Inferior parietal cortex (tissue), 1 donor: ENCODE measurements at regions not wholly inside any gene's neighbourhood (a gene's known extent, or its start where the extent isn't known, plus 50 kb on each side); places are given as distances from the start of the nearest gene placed in this dataset.
"Not testable (repeated sequence)": the region's sequence is repeated elsewhere in the genome, so short reads cannot be mapped to it uniquely, and the experiment has no call there.

Source experiments
- DNase-seq: peaks from one replicate; pipeline ENCODE4 v3.0.0-alpha.2; 2016; ENCODE audit errors: extremely low spot score

DNA sequence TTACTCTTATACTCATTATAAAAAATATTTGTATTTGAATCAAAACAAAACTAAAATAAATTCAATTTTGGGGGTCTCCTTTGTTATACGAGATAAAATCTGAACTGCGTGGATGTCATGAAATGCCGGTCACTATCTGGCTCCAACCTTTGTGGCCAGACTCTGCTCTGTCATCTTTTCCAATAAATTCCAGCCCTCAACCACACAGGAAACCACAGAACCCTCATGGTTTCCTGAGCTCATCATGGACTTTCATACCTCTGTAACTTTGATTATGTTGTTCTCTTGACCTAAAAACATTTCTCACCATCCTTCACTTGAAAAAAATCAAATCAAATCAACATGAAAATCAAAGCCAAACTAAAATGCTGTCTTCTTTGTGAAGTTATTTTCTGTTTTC lies 724.7 kb downstream of the METTL4 start:
- no peak for DNase-seq

DNA sequence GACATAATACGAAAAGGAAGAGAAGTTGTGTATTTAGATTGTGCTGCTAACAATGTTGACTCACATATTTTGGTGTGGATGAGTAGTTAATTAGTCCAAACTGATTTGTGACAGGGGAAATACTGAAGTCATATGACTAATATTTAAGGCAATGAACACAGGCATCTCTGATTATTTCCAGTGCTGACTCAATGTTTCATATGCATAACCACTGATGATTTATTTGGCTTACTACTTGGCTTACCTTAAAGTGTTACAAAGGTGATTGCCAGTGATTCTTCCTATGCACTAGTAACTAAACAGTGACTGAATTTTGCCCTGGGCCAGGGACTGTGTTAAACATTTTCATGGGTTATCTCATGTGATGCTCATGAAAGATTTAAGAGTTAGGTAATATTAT lies 722.6 kb downstream of the METTL4 start:
- no peak for DNase-seq

DNA sequence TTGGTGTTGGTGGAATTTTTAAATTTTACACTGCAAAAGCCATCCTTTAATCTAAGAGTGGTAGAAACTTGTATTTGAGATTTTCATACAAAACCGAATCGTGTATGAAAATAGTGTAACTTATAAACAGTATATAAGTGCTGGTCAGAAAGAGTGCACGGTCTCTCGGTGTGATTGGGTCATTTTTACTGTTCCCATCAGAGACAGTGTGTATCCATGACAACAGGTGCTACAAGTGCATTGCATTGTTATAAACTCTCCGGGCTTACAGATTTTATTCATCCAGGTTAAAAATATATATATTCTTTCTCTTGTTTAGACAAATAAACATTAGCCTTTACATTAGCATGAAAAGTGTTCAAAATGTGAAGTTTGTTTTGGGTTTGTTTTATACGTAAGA lies 721.9 kb downstream of the METTL4 start:
- no peak for DNase-seq

DNA sequence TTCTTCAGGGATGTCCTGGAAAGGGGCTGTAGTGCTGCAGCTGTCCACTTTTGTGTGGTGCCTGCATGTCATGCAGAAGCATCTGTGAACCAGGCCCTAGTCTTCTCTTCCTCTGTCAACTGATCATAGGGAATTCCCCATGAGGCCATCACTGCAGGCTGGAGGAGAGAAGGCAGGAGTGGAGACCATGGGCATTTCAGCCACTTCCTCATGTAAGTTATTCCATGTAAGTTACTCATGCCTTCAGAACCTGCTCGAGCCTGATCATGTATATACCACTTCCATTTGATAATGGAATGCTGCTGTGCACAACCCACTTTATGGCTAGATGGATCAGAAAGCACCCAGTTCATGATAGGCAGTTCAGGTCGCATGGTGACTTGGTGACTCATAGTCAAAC lies 714.0 kb downstream of the METTL4 start:
- not testable (repeated sequence) for DNase-seq

DNA sequence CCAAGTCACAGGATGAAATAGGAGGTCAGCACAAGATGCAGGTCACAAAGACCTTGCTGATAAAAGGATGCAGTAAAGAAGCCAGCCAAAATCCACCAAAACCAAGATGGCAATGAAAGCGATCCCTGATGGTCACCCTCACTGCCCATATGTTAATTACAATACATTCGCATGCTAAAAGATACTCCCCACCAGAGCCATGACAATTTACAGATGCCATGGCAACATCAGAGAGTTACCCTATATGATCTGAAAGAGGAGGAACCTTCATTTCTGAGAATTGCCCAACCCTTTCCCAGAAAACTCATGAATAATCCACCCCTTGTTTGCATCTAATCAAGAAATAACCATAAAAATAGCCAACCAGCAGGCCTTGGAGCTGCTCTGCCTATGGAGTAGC lies 709.8 kb downstream of the METTL4 start:
- DNase-seq = no peak

DNA sequence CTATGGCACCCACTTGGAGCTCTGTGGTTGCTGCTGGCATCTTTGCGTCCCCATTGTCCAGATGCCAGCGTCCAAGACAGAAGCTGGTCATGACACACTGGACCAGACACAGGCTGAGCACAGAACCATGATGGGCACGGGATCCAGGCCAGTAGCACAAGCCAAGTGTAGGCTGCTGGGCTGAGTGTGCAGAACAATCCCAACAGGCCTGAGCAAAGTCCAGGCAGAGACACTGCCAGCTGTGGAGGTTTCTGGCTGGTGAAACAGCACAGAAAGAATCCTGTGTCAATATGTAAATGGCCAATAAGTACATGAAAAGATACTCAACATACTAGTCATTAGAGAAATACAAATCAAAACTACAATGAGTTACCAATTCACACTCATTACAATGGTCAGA lies 705.4 kb downstream of the METTL4 start:
- DNase-seq = no peak

DNA sequence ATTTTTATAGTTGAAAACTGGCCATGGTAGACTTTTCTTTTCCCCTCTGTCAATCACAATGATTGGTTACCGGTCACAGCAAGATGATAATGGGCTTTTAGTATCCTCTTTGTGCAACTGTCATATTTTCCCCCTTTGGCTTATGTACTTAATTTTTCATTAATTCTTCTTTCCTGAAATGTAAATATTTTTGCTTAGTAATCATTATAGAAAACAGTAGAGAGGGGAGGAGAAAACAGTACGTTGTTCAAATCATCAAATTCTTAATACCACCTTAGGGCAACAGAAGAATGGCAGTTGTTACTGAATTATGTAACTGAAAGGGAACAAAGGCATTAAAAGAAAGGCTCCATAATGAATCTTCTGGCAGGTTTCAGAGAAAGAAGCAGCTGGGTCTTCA lies 699.0 kb downstream of the METTL4 start:
- no peak for DNase-seq

DNA sequence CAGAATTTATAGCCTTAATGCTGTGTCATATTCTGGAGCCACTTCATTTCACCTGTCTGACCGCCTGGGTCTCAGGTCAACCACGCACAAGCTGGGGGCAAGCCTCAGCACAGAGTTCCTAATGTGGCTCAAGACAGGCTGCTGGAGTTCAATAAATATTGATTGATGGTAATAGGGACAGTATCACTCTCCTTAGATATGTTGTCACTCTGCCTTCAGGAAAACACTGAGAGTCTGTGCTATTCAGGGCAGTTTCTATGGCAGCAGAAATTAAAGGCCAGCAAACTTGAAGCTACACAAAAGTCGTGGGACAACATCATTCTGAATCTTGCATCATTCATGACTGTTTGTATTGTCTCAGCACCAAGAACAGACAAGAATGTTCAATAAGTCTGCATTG lies 696.1 kb downstream of the METTL4 start:
- DNase-seq = no peak

DNA sequence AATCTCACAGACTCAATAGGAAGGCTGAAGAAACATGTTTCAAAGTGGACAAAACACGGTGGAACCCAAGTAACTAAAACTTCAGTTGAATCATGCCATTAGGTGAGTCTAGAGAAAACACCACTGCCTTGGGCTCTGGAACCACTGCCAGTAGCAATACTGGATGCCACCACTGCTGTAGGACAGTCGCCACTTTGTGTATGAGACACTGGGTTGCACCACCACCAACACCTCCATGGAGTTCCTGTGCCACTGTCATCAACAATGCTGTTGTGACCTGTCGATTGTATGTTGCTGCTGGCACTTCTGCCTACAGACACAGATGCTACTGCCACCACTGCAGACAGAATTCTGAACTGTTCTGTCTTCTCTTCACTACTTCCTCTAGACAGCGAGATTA lies 686.7 kb downstream of the METTL4 start:
- no peak for DNase-seq

DNA sequence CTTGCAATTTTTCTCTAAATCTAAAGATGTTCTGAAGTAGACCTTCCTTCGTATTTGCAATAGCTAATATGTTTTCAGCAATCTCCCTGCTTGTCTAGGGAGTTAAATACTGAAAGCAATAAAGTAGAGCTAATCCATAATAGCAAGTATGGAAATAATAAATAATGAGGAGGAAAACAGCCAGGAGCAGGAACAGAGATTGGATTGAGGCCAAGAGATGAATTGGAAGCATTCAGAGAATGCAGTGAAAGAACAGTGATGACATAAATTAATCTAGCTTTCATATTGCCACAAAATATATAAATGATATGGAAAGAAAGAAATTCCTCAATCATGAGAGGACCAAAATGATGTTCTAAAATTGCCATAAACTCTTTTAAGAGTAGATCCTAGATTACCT lies 679.7 kb downstream of the METTL4 start:
- no peak for DNase-seq

DNA sequence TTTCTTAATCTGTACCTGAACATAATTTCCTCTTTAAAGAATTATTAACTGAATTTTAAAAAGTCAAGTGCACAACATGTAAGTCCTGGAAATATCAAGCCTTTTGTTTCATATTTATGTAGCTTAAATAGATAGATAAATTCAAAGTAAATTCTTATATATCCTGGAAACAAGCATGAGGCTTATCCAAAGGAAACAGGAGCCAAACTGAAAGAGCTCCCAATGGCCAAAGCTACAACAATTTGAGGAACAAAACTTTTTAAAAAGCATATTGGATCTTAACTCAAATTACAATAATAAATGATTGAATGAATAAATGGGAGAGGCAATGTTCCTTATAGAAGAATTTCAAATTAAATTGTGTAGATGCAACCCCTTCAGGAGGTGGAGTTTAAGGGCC lies 679.1 kb downstream of the METTL4 start:
- no peak for DNase-seq

DNA sequence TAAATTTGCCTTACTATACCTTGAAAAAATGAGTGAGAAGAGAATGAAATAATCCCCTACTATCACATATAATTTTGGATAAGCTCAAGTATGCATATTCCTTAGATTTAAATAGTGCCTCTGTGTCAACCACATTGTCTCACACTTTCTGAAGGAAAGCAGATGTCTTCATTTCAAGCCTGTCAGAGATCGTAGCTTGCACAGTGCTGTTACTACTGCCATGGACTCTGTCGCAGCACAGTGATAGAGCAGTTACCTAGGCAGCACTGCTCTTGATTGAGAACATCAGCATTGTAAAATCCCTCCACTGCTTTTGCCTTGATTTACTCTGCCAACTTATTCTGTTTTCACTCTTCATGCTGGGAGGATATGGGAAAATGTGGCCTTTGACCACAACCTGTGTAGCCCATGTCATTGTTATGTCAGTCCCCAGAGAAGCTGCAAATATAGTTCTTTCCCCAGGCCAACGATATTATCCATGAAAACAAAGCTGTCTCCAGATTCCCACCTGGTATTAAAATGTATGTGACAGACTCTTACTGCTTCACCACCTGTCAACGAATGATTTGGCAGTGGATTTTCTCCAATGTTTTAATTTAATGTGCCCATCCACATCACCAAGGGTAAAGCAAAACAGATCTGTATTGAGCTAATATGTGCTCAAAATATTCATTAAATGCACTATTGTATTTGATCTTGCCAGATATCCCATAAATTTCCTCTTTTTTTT lies 675.7 kb downstream of the METTL4 start:
- DNase-seq = no peak

DNA sequence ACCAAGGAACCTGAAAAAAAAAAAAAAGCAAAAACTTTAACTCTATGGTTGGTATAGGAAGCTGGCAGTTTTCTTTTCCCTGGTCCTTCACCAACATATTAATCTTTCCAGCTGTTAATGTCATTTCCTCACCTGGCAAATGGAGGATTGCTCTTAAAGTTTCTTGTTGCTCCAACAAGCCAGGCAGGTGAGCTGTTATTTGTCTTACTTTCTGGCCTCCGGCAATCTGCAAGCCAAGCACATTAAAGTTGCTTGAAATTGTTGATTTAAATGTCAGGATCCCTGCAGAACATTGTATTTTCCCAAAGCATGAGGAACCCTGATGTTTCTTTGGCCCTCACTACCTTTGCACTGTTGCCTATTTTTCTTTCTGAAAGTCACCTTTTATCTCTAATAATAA lies 664.9 kb downstream of the METTL4 start:
- no peak for DNase-seq

DNA sequence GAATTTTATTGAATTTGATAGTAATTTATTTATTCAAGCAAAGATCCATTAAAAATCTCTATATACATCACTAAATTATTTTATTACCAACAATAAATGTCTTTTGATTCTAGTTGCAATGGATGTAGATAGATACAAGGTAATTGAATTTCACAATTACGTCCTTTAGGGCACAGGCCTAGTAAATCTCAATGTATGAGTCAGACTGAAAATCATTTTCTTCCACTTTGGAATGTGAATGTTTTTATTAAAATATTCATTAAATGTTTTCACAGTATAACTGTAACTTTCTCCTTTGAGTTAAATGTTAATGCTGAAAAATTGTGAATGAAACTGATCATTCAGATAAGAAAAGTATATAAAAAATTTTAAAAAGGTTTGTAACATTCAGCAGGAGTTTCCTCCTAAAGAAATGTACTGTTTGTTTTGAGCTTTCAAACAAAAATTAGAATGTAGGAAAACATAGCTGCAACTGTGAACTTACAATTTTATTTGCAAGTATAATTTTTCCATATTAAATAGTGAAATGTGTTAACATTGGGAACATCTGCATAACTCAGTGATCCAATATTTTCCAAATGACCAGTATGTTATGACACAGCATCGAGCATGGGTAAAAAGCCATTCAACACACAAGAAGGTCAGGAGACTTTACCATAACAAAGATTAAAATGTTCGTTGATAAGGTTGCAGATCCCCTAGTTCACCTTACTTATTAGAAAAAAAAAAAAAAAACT lies 663.7 kb downstream of the METTL4 start:
- DNase-seq = no peak

DNA sequence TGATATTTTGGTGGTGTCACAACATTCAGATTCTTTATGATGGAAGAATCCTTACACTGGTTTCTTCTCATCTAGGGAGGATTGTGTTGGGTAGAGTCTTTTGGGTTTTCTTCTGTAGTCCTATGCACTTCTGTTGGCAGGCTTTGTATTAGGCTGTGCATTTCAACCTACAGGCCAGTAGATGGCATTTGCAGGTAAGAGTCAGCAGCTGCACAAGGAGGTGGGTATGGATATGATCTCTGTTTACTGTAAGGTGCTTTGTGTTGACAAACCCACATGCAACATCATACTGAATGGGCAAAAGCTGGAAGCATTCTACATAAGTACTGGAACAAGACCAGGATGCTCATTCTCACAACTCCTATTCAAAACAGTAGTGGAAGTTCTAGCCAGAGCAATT lies 656.8 kb downstream of the METTL4 start:
- no peak for DNase-seq

DNA sequence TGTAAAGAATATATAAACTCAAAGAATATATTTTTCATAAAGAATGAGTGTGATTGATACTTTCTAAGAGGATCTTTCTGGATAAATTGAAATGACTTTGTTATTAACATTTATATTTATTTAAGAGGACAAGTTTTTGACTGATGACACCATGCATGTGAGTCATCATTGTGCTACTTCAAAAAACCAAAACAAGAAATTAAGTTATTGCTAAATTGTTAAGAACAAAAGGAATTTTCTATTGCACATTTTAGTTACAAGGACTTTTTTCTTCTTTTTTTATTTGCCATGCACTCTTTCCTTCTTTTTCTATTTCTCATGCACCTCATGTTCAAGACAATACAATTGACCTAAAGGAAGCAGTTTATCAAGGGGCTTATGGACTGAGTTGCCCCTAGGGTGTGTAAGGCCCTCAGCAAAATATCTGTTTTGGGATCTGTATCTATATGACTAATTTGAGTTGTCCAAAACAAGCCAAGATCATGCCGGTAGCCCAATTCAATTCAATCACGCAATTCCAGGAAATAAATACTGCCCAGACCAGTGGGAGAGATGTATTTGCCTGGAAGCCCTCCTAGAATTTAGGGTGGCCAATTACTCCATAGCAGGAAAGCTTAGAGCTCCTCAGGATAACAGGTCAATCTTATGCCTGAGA lies 654.3 kb downstream of the METTL4 start:
- DNase-seq = no peak

DNA sequence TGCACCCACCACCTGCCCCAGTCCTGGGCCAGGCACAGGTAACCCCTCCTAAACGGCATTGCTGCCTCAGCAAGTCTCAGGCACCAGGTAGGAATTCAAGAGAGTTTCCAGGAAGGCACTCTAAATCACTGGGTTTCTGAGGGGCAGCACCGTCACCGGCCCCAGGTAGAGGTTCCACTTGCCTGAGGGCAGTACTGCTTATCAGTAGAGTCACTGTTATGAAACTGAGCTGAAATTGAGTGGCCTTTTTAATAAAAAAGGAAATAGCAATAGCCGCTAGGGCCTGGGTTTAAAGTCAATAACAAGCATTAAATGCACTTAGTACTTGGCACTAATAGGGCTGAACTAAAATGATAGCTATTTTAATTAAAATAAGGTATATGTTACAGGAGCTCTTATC lies 653.7 kb downstream of the METTL4 start:
- no peak for DNase-seq

DNA sequence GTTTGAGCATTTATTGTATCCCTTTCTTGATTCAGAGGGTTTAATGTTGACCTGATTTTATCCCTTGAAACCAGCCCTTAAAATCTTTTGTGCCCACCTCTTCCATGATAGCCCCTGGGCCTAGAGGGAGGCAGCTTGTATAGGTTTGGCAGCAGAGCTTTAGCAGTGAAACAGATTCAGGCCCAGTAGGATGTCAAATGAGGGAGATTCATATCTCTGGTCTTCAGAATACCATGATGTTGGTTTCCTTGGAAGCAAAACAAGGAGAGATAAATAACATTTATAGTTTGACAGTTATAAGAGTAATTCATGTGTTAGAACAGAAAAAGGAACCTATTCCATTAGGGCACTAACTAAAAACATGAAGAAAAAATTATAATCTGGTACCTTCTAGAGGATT lies 649.2 kb downstream of the METTL4 start:
- DNase-seq = no peak

DNA sequence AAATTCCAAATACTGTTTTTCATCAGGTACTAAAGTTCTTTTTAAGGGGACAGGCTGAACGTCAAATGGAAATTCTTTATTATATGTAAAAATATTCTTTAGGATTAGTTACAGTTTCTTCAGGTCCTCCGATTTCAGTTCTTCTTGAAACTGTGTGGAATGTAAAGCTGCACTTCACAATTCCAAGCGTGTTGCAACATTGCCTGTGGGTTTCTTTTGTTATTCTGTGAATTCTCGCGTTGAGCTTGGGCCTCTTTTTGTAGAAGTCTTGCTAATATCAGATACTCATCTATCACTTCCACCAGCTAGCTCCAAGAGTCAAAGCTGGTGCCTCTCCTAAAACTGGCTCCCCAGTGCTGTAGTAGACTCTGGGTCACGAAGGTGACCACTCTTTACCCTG lies 642.6 kb downstream of the METTL4 start:
- DNase-seq = no peak

DNA sequence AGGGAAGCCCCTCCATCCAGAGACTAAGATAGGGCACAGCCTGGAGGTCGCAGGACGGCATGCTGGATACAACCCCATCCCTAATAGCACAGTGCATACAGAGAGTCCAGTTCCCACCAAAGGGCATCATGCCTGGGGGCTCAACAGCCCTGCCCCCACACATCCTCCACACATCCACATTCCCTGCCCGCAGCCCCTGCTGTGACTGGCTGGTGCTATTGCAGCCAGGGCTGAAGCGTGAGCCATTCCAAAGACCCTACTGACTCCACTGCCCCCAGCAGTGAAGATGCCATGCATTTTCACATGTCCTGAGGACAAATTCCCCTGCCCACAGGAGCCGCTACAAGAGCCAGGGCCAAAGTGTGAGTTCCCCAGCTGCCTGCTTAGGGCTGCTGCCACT lies 641.6 kb downstream of the METTL4 start:
- DNase-seq = no peak

DNA sequence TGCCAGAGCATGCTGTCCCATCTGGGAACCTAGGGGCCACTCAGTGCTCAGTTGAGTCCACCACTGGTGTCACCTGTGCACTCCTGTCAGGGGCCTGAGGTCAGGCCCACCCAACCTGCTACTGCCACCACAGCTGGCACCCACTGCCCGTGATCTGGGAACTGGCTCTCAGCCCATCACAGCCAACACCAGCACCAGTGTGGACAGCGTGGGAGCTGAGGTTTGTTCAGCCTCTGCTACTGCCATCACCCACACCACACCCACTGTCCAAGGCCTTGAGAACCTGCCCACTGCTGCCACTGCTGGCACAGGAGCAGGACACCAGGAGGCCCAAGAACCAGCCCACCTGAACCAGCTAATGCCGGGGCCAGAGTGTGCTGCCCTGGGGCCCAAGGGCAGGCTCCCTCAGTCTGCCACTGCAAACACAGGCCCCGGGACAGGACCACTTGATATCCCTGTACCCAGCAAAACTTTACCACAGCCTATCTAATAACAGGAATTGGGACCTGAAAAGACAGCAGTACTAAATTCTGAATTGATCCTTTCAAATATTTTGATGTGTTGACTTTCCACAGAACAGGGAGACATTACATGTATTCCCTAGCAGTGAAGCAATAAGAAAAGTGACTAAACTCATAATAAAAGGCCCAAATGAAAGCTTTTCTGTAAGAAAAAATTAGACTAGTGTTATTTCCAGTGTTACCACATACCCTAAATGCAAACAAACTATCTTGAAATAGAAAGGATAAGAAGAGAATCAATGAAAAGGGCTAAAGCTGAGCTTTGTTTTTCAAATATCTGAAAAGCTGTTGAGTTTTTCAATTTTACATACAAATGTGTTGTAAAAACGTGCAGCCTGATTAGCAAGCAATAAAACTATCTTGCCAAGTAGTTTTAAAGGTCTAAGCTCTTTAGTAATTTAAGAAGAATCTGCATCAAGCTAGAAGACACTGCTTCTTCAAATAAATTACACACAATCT lies 640.7 kb downstream of the METTL4 start:
- DNase-seq = no peak

DNA sequence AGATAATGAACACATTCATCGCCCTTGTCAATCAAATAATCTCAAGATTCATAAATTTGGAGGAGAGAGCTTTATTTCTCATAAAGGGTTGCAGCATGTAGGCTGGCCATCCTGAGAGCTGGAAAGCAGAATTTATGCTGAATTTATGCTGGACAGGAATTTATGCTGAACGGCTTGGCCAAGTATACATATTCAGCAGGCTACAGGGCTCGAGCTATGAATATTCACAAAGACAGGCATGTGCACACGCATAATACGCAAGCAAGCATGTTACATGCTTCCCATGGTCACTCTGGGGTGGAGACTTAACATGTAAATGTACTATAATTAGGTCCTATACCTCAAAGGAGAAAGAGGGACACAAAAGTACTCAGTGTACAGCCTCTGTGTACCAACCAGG lies 618.8 kb downstream of the METTL4 start:
- DNase-seq = no peak
